ENCODE measurements at regions not wholly inside any gene's neighbourhood (a gene's known extent, or its start where the extent isn't known, plus 50 kb on each side); places are given as distances from the start of the nearest gene placed in this dataset.

DNA sequence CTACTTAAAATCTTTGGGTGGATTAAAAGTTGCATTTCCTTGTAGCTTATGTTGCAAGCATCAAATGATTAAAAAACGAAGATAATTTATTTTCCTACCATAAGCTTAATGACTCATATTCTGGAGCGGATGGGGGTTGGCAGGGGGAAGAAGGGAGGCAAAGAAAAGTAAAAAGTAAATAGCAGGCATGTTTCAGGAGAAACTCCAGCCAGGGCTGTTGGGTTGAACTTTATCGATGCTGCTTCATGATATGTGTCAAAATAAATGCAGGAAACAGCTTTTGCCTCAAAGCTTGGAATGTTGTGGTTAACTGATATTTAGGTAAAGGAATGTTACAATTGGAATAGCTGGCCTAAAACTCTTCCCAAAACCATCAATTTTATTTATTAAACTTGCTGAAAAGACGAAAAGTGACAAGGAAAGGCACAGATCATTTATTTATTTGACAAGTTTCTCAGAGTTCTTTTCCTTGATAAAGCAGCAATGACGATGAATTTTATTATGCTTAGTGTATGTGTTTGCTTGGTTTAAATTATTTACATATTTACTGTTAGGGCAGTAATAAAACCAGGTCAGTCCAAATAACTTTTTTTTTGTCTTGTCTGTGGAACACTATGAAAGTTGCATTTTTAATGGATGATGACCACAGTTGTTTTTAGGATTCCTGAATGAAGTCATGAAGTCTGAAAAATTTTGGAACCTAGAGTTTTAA, 177.9 kb downstream of the PCSK1 start (continued):
- TF ChIP-seq, protein P1, sequence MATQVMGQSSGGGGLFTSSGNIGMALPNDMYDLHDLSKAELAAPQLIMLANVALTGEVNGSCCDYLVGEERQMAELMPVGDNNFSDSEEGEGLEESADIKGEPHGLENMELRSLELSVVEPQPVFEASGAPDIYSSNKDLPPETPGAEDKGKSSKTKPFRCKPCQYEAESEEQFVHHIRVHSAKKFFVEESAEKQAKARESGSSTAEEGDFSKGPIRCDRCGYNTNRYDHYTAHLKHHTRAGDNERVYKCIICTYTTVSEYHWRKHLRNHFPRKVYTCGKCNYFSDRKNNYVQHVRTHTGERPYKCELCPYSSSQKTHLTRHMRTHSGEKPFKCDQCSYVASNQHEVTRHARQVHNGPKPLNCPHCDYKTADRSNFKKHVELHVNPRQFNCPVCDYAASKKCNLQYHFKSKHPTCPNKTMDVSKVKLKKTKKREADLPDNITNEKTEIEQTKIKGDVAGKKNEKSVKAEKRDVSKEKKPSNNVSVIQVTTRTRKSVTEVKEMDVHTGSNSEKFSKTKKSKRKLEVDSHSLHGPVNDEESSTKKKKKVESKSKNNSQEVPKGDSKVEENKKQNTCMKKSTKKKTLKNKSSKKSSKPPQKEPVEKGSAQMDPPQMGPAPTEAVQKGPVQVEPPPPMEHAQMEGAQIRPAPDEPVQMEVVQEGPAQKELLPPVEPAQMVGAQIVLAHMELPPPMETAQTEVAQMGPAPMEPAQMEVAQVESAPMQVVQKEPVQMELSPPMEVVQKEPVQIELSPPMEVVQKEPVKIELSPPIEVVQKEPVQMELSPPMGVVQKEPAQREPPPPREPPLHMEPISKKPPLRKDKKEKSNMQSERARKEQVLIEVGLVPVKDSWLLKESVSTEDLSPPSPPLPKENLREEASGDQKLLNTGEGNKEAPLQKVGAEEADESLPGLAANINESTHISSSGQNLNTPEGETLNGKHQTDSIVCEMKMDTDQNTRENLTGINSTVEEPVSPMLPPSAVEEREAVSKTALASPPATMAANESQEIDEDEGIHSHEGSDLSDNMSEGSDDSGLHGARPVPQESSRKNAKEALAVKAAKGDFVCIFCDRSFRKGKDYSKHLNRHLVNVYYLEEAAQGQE (IDR thresholded peaks at IDR 0.05; ENCODE audit: low read depth, low read length): no peak
- TF ChIP-seq NRF1 (IDR thresholded peaks at IDR 0.05; ENCODE audit: low read depth, low read length): no peak
- no peak for TF ChIP-seq FOXJ3 (CRISPR knock-in tag; IDR thresholded peaks at IDR 0.05)
- peak; percentile 78; the same call in 1 of the 2 replicates for TF ChIP-seq POLR2AphosphoS5 (IDR thresholded peaks at IDR 0.05; ENCODE audit: low read depth, low read length)
- TF ChIP-seq, protein P2, sequence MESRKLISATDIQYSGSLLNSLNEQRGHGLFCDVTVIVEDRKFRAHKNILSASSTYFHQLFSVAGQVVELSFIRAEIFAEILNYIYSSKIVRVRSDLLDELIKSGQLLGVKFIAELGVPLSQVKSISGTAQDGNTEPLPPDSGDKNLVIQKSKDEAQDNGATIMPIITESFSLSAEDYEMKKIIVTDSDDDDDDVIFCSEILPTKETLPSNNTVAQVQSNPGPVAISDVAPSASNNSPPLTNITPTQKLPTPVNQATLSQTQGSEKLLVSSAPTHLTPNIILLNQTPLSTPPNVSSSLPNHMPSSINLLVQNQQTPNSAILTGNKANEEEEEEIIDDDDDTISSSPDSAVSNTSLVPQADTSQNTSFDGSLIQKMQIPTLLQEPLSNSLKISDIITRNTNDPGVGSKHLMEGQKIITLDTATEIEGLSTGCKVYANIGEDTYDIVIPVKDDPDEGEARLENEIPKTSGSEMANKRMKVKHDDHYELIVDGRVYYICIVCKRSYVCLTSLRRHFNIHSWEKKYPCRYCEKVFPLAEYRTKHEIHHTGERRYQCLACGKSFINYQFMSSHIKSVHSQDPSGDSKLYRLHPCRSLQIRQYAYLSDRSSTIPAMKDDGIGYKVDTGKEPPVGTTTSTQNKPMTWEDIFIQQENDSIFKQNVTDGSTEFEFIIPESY (IDR thresholded peaks at IDR 0.05; ENCODE audit: borderline replicate concordance, low read depth): peak; percentile 67; the same call in 1 of the 2 replicates
- TF ChIP-seq RXRA (IDR thresholded peaks at IDR 0.05; ENCODE audit: borderline replicate concordance, low read depth): peak; percentile 92
- TF ChIP-seq RAD21 (IDR thresholded peaks at IDR 0.05; ENCODE audit: low read length): peak; percentile 20; the same call in 1 of the 2 replicates
- TF ChIP-seq TEAD4 (IDR thresholded peaks at IDR 0.05; ENCODE audit: borderline replicate concordance, insufficient read depth): peak; percentile 99
- TF ChIP-seq, protein P3, sequence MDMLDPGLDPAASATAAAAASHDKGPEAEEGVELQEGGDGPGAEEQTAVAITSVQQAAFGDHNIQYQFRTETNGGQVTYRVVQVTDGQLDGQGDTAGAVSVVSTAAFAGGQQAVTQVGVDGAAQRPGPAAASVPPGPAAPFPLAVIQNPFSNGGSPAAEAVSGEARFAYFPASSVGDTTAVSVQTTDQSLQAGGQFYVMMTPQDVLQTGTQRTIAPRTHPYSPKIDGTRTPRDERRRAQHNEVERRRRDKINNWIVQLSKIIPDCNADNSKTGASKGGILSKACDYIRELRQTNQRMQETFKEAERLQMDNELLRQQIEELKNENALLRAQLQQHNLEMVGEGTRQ (IDR thresholded peaks at IDR 0.05; ENCODE audit: borderline replicate concordance, low read depth, low read length): no peak
- TF ChIP-seq, protein P4, sequence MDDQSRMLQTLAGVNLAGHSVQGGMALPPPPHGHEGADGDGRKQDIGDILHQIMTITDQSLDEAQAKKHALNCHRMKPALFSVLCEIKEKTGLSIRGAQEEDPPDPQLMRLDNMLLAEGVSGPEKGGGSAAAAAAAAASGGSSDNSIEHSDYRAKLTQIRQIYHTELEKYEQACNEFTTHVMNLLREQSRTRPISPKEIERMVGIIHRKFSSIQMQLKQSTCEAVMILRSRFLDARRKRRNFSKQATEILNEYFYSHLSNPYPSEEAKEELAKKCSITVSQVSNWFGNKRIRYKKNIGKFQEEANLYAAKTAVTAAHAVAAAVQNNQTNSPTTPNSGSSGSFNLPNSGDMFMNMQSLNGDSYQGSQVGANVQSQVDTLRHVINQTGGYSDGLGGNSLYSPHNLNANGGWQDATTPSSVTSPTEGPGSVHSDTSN (IDR thresholded peaks at IDR 0.05): peak; percentile 96
- peak; percentile 88 for TF ChIP-seq NFIC (IDR thresholded peaks at IDR 0.05; ENCODE audit: borderline replicate concordance)
- TF ChIP-seq MEF2A (IDR thresholded peaks at IDR 0.05; ENCODE audit: borderline replicate concordance, low read depth): peak; percentile 88
- no peak for TF ChIP-seq GABPA (IDR thresholded peaks at IDR 0.05; ENCODE audit: low read depth)
- TF ChIP-seq EZH2phosphoT487 (IDR thresholded peaks at IDR 0.05; ENCODE audit: borderline replicate concordance, low read depth): no peak
- TF ChIP-seq JUND (IDR thresholded peaks at IDR 0.05): peak; percentile 88

All from SK-N-SH (cell line).